GM06990 (cell line): ENCODE measurements at regions not wholly inside any gene's neighbourhood (a gene's known extent, or its start where the extent isn't known, plus 50 kb on each side); places are given as distances from the start of the nearest gene placed in this dataset.

Experiments
- DNase-seq: peaks from one replicate; pipeline ENCODE4 v3.0.0-alpha.2; 2011; ENCODE audit not compliant: insufficient read length; ENCODE audit errors: extremely low read depth
- H3K27me3 ChIP-seq: replicated peaks from 2 replicates; pipeline ENCODE4 v1.6.0; 2011; ENCODE audit warnings: low read length; ENCODE audit not compliant: control insufficient read depth, insufficient read depth
- H3K36me3 ChIP-seq: 2 replicates; pipeline ENCODE4 v1.5.1; 2011; ENCODE audit warnings: low read length; ENCODE audit not compliant: control insufficient read depth, insufficient read depth
- H3K4me3 ChIP-seq: replicated peaks from 2 replicates; pipeline ENCODE4 v1.5.1; 2011; ENCODE audit warnings: low read depth, mild to moderate bottlenecking, control low read depth, low read length
- CTCF ChIP-seq: IDR thresholded peaks from 2 replicates; pipeline ENCODE4 v1.5.1; 2011; ENCODE audit warnings: low read length, control low read depth, mild to moderate bottlenecking, inconsistent platforms; ENCODE audit not compliant: insufficient read depth, poor library complexity, severe bottlenecking

DNA sequence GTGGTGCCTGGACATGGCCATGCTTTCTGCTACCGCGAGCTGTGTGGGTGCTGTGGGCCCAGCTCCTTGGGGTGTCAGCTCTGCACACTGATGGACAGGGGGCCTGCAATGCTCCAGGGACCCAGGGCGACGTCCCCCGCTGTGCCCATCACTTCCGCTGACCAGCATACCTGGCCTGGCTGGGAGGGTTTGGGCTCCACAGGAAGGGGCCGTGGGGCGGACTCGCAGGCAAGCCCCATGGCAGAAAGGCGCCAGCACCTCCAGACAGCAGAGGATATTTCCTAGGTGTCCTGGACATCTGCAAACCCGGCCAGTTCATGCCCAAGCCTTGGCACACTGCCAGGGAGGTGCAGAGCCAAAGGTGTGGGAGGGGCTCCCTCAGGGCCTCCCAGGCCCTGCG lies 295.8 kb upstream of the IRX4 start:
- no peak for TF ChIP-seq CTCF
- DNase-seq = no peak
- Histone ChIP-seq H3K27me3 (no peaks in the 10 kb centered on the region), H3K36me3 (no peaks in the 10 kb centered on the region), H3K4me3 (no peak overlapping the region)

GRCh38 chr5:2178071-2178477 lies 295.3 kb upstream of the IRX4 start:
- no peak for TF ChIP-seq CTCF
- Histone ChIP-seq H3K4me3 (no peak overlapping the region), H3K27me3 (no peaks in the 10 kb centered on the region), H3K36me3 (no peaks in the 10 kb centered on the region)
- no peak for DNase-seq

DNA sequence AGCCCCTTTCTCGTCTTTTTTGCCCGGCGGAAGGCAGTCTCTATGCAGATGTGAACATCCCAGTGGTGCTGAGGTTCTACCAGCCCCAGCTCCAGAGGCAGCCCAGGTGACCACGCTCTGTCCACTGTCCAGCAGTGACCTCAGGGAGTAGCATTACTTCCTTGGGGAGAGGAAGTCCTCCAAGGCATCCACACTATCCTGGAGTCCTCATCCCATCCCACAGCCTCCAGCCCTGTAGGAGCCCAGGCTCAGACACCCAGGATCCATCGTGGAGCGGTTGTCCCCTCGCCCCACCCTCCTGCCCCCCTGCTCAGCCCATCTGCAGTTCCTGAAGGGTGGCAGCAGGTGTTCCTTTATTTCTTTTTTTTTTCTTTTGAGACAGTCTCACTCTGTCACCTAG lies 294.5 kb upstream of the IRX4 start:
- no peak for TF ChIP-seq CTCF
- Histone ChIP-seq H3K27me3 (no peaks in the 10 kb centered on the region), H3K4me3 (no peak overlapping the region), H3K36me3 (no peaks in the 10 kb centered on the region)
- no peak for DNase-seq

GRCh38 chr5:2176581-2176980 lies 293.9 kb upstream of the IRX4 start:
- DNase-seq = no peak
- no peak for TF ChIP-seq CTCF
- Histone ChIP-seq H3K27me3 (no peaks in the 10 kb centered on the region), H3K4me3 (no peak overlapping the region), H3K36me3 (no peaks in the 10 kb centered on the region)

DNA sequence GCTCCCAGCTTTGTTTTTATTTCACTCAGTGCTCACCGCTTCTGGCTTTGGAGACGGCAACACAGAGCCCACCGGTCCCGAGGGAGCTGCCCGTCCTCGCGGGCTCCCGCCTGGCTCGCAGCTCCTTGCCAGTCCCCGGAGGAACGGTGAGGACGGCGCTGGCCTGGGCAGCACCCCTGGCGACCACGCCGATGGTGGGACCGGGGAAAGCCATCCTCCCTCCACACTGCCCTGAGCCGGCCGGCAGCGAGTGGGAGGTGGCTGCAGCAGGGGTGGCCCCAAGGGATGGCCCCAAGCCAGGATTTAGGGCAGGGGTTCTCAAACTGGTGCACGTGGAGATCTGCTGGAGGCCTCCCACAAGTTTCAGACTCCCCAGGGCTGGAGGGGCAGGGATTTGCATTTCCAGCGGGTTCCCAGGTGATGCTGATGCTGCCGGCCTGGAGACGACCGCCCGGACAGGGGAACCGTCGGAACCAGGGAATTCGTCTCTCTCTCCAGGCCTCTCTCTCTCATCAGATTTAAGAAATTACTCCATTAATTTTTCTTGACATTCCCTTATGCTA lies 293.2 kb upstream of the IRX4 start:
- no peaks in the 10 kb centered on the region for H3K27me3 ChIP-seq
- no peak for DNase-seq
- TF ChIP-seq CTCF = no peak
- no peaks in the 10 kb centered on the region for H3K36me3 ChIP-seq
- no peak overlapping the region for H3K4me3 ChIP-seq

DNA sequence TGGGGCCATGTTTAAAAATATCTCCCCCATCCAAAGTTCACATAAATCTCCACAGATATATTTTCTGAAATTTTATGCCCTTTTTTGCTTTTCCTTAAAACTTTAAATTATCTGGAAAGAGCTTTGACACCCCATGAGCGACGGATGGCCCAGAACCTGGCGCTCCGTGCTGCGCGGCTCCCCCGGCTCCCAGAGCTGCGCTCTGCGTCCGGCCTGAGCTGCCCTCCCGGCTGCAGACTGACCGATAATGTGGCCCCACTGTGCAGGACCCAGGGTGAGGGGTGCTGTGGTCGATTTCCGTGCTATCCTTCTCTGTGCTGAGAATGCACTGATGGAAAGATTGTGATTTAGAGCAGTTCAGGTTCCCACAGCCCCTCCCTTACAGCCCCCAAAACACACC lies 292.3 kb upstream of the IRX4 start:
- Histone ChIP-seq H3K27me3 (no peaks in the 10 kb centered on the region), H3K36me3 (no peaks in the 10 kb centered on the region), H3K4me3 (no peak overlapping the region)
- TF ChIP-seq CTCF = no peak
- no peak for DNase-seq
